WTC11 (cell line): ENCODE measurements at regions not wholly inside any gene's neighbourhood (a gene's known extent, or its start where the extent isn't known, plus 50 kb on each side); places are given as distances from the start of the nearest gene placed in this dataset.

Source experiments
- ATAC-seq: fragments of 200-7000 bp; cut with Tn5 transposase; 2 replicates; pipeline ENCODE4 v1.10.0; 2021; ENCODE audit warnings: mild to moderate bottlenecking, moderate library complexity
- CTCF ChIA-PET: fragments of 300-600 bp; sonication (Branson Sonifier 250); formaldehyde crosslinking; loops from one replicate; lab custom pipeline; 2021; ENCODE audit warnings: antibody characterized with exemption; lab: Charles Lee
- POLR2A ChIA-PET: fragments of 350-600 bp; sonication (Branson Sonifier 250); formaldehyde crosslinking; loops from one replicate; lab custom pipeline; 2021; ENCODE audit warnings: antibody characterized with exemption; lab: Charles Lee
- DNase-seq: peaks from one replicate; pipeline ENCODE4 v3.0.0; 2021; ENCODE audit warnings: low spot score
- H3K27ac Mint-ChIP-seq: 2 replicates; pipeline ENCODE4 v1.8.0; 2021; ENCODE audit warnings: mixed read lengths
- H3K27me3 Mint-ChIP-seq: 2 replicates; pipeline ENCODE4 v1.8.0; 2021; ENCODE audit warnings: low read depth, mild to moderate bottlenecking, moderate library complexity, mixed read lengths
- H3K36me3 Mint-ChIP-seq: 2 replicates; pipeline ENCODE4 v1.8.0; 2021; ENCODE audit warnings: mixed read lengths
- H3K4me1 Mint-ChIP-seq: 2 replicates; pipeline ENCODE4 v1.8.0; 2022; ENCODE audit warnings: mixed read lengths
- H3K4me3 Mint-ChIP-seq: 2 replicates; pipeline ENCODE4 v1.8.0; 2021; ENCODE audit warnings: mild to moderate bottlenecking, moderate library complexity, mixed read lengths
- H3K9me3 Mint-ChIP-seq: 2 replicates; pipeline ENCODE4 v1.8.0; 2021; ENCODE audit warnings: mixed read lengths
- ATF1 ChIP-seq: sonication (generic); formaldehyde crosslinking; IDR thresholded peaks from 2 replicates; pipeline ENCODE4 v1.8.1; 2023; ENCODE audit warnings: mild to moderate bottlenecking, moderate library complexity, missing genetic modification reagents
- CDX4 ChIP-seq: fragments of 250-450 bp; sonication (Bioruptor Pico); IDR thresholded peaks from 2 replicates; pipeline ENCODE4 v1.9.0; 2021; ENCODE audit warnings: moderate library complexity, mild to moderate bottlenecking, inconsistent platforms, borderline replicate concordance
- CREB1 ChIP-seq: sonication (generic); formaldehyde crosslinking; IDR thresholded peaks from 2 replicates; pipeline ENCODE4 v1.8.0; 2023; ENCODE audit warnings: mild to moderate bottlenecking, missing genetic modification reagents
- E2F5 ChIP-seq: sonication (generic); formaldehyde crosslinking; IDR thresholded peaks from 2 replicates; pipeline ENCODE4 v1.8.1; 2022; ENCODE audit warnings: mild to moderate bottlenecking, moderate library complexity, missing genetic modification reagents
- ELF4 ChIP-seq: sonication (generic); formaldehyde crosslinking; IDR thresholded peaks from 2 replicates; pipeline ENCODE4 v1.8.1; 2022; ENCODE audit warnings: low read depth, mild to moderate bottlenecking, moderate library complexity, missing genetic modification reagents
- EMX1 ChIP-seq: fragments of 250-450 bp; sonication (Bioruptor Pico); IDR thresholded peaks from 2 replicates; pipeline ENCODE4 v1.8.0; 2021; ENCODE audit warnings: mild to moderate bottlenecking
- FOXK1 ChIP-seq: sonication (generic); formaldehyde crosslinking; IDR thresholded peaks from 2 replicates; pipeline ENCODE4 v1.8.0; 2022; ENCODE audit warnings: mild to moderate bottlenecking, moderate library complexity, missing genetic modification reagents
- GABPB1 ChIP-seq: sonication (generic); formaldehyde crosslinking; IDR thresholded peaks from 2 replicates; pipeline ENCODE4 v1.8.1; 2023; ENCODE audit warnings: mild to moderate bottlenecking, missing genetic modification reagents
- HMGXB4 ChIP-seq: sonication (generic); formaldehyde crosslinking; IDR thresholded peaks from 2 replicates; pipeline ENCODE4 v1.8.1; 2023; ENCODE audit warnings: mild to moderate bottlenecking, moderate library complexity, missing genetic modification reagents
- MXD4 ChIP-seq: fragments of 250-450 bp; sonication (Bioruptor Pico); IDR thresholded peaks from 2 replicates; pipeline ENCODE4 v1.8.0; 2021; ENCODE audit warnings: mild to moderate bottlenecking, moderate library complexity, borderline replicate concordance
- MYBL2 ChIP-seq: sonication (generic); formaldehyde crosslinking; IDR thresholded peaks from 2 replicates; pipeline ENCODE4 v1.8.1; 2023; ENCODE audit warnings: mild to moderate bottlenecking, moderate library complexity, missing genetic modification reagents
- PRRX2 ChIP-seq: fragments of 250-450 bp; sonication (Bioruptor Pico); IDR thresholded peaks from 2 replicates; pipeline ENCODE4 v1.8.0; 2021; ENCODE audit warnings: mild to moderate bottlenecking
- RORB ChIP-seq: fragments of 250-450 bp; sonication (Bioruptor Pico); IDR thresholded peaks from 2 replicates; pipeline ENCODE4 v1.9.0; 2021; ENCODE audit warnings: mild to moderate bottlenecking
- SOX15 ChIP-seq: fragments of 250-450 bp; sonication (Bioruptor Pico); IDR thresholded peaks from 2 replicates; pipeline ENCODE4 v1.9.0; 2021; ENCODE audit warnings: mild to moderate bottlenecking
- SP1 ChIP-seq: sonication (generic); formaldehyde crosslinking; conservative IDR thresholded peaks from 2 replicates; pipeline ENCODE4 v1.8.1; 2022; ENCODE audit warnings: missing genetic modification reagents
- TCF7 ChIP-seq: sonication (generic); formaldehyde crosslinking; IDR thresholded peaks from 2 replicates; pipeline ENCODE4 v1.8.0; 2022; ENCODE audit warnings: mild to moderate bottlenecking, low read depth, missing genetic modification reagents, moderate library complexity
- TEAD1 ChIP-seq: sonication (generic); formaldehyde crosslinking; IDR thresholded peaks from 2 replicates; pipeline ENCODE4 v1.8.0; 2022; ENCODE audit warnings: mild to moderate bottlenecking, missing genetic modification reagents
- USF2 ChIP-seq: sonication (generic); formaldehyde crosslinking; IDR thresholded peaks from 2 replicates; pipeline ENCODE4 v1.8.1; 2023; ENCODE audit warnings: mild to moderate bottlenecking, missing genetic modification reagents, moderate library complexity
- ZBTB43 ChIP-seq: sonication (generic); formaldehyde crosslinking; IDR thresholded peaks from 2 replicates; pipeline ENCODE4 v1.8.1; 2023; ENCODE audit warnings: mild to moderate bottlenecking, missing genetic modification reagents
- ZMAT4 ChIP-seq: fragments of 250-450 bp; sonication (Bioruptor Pico); IDR thresholded peaks from 2 replicates; pipeline ENCODE4 v1.9.0; 2021; ENCODE audit warnings: mild to moderate bottlenecking
- ZNF121 ChIP-seq: sonication (generic); formaldehyde crosslinking; IDR thresholded peaks from 2 replicates; pipeline ENCODE4 v1.8.0; 2023; ENCODE audit warnings: missing genetic modification reagents
- ZNF232 ChIP-seq: sonication (generic); formaldehyde crosslinking; IDR thresholded peaks from 2 replicates; pipeline ENCODE4 v1.8.0; 2022; ENCODE audit warnings: mild to moderate bottlenecking, missing genetic modification reagents
- ZNF263 ChIP-seq: sonication (generic); formaldehyde crosslinking; IDR thresholded peaks from 2 replicates; pipeline ENCODE4 v1.8.1; 2022; ENCODE audit warnings: low read depth, mild to moderate bottlenecking, moderate library complexity, missing genetic modification reagents
- ZNF317 ChIP-seq: sonication (generic); formaldehyde crosslinking; IDR thresholded peaks from 2 replicates; pipeline ENCODE4 v1.8.1; 2023; ENCODE audit warnings: low read depth, mild to moderate bottlenecking, moderate library complexity, missing genetic modification reagents, borderline replicate concordance
- ZNF423 ChIP-seq: fragments of 250-450 bp; sonication (Bioruptor Pico); IDR thresholded peaks from 2 replicates; pipeline ENCODE4 v2.1.2; 2022; ENCODE audit warnings: mild to moderate bottlenecking, moderate library complexity
- ZNF532 ChIP-seq: fragments of 250-450 bp; sonication (Bioruptor Pico); IDR thresholded peaks from 2 replicates; pipeline ENCODE4 v1.9.0; 2021; ENCODE audit warnings: mild to moderate bottlenecking, borderline replicate concordance

- DNase-seq (no peak), ATAC-seq (no peak)
- ChIA-PET CTCF (no interaction called here), POLR2A (no interaction called here)
- Mint-ChIP-seq H3K9me3 (peaks cover 15% of the 10 kb centered on the region), H3K27me3 (peaks cover 17% of the 10 kb centered on the region), H3K4me3 (no peak overlapping the region), H3K27ac (no peak overlapping the region), H3K36me3 (peaks cover 10% of the 10 kb centered on the region; the same call in 1 of the 2 replicates)
- TF ChIP-seq HMGXB4 (CRISPR knock-in tag) (no peak), ELF4 (CRISPR knock-in tag) (no peak), RORB (CRISPR knock-in tag) (no peak), USF2 (CRISPR knock-in tag) (no peak), ZNF423 (CRISPR knock-in tag) (no peak), MYBL2 (CRISPR knock-in tag) (no peak), MXD4 (CRISPR knock-in tag) (no peak), FOXK1 (CRISPR knock-in tag) (no peak), PRRX2 (CRISPR knock-in tag) (no peak), ATF1 (no peak), TCF7 (no peak), ZNF232 (CRISPR knock-in tag) (no peak), CREB1 (CRISPR knock-in tag) (no peak), ZNF532 (no peak)
- TF ChIP-seq, all 79 proteins: peak for 0
- peaks cover 23% of the 10 kb centered on the region for H3K4me1 Mint-ChIP-seq
Observed at GRCh38 chr13:111976474-111977178, 90.3 kb upstream of the SOX1 start.

- Mint-ChIP-seq H3K4me1 (peaks cover 21% of the 10 kb centered on the region), H3K27me3 (peaks cover 17% of the 10 kb centered on the region), H3K36me3 (peaks cover 10% of the 10 kb centered on the region; the same call in 1 of the 2 replicates), H3K9me3 (peaks cover 15% of the 10 kb centered on the region), H3K27ac (no peak overlapping the region), H3K4me3 (no peak overlapping the region)
- ChIA-PET POLR2A (no interaction called here), CTCF (no interaction called here)
- ATAC-seq (no peak), DNase-seq (no peak)
- TF ChIP-seq E2F5 (CRISPR knock-in tag) (no peak), SOX15 (CRISPR knock-in tag) (no peak), ZBTB43 (CRISPR knock-in tag) (no peak), GABPB1 (CRISPR knock-in tag) (no peak), ZNF317 (no peak), SP1 (CRISPR knock-in tag) (no peak), TEAD1 (CRISPR knock-in tag) (no peak), ZNF263 (CRISPR knock-in tag) (no peak), ZMAT4 (CRISPR knock-in tag) (no peak), CDX4 (CRISPR knock-in tag) (no peak), ZNF121 (CRISPR knock-in tag) (no peak), RORB (CRISPR knock-in tag) (no peak), EMX1 (CRISPR knock-in tag) (no peak)
Observed at GRCh38 chr13:111977179-111977506, 89.8 kb upstream of the SOX1 start.
